ENCODE measurements at regions not wholly inside any gene's neighbourhood (a gene's known extent, or its start where the extent isn't known, plus 50 kb on each side); places are given as distances from the start of the nearest gene placed in this dataset.
A peak's percentile ranks its signal among the peaks of the same experiment; 100 is the strongest.
"Not testable (repeated sequence)": the region's sequence is repeated elsewhere in the genome, so short reads cannot be mapped to it uniquely, and the experiment has no call there.

GRCh38 chr9:107789001-107789700 lies 299.6 kb upstream of the KLF4 start:
- DNase-seq (ENCODE audit: low spot score), result no peak

- DNase-seq (ENCODE audit: low spot score), result no peak
Observed at GRCh38 chr9:107786561-107786960, 297.0 kb upstream of the KLF4 start.

DNA sequence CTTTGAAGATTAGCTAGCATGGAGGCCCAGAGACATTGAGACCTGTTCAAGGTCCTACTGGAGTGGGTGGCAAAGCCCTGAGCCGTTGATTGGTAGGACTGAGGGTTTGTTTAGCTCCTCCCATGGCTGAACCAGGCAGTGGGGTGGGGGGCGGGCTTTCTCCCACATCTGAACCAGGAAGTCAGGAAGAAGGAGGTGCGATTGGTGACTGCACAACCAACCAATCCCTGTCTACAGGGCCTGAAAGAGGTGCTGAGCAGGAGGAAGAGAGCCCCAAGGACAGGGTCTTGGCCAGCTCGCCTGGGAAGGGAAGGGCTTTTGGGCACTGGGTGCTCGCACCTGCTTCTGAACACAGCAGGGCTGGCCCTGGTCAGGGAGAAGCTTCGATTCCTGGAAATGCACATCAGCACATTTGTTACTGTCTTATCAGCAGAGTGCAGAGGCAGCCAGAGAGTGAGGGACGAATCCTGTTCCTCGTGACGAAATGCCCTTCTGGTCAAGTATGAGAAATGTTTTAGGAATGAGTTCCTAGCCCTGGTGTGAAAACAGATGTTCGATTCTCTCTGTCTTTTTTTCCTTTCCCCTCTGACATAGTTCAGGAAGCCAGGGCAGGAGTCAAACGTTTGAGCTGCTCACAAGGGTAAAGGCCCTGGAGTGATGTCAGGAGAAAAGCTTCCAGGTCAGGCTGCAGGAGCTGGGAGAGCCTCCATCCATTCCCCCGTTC lies 294.8 kb upstream of the KLF4 start:
- DNase-seq (ENCODE audit: low spot score), result no peak

DNA sequence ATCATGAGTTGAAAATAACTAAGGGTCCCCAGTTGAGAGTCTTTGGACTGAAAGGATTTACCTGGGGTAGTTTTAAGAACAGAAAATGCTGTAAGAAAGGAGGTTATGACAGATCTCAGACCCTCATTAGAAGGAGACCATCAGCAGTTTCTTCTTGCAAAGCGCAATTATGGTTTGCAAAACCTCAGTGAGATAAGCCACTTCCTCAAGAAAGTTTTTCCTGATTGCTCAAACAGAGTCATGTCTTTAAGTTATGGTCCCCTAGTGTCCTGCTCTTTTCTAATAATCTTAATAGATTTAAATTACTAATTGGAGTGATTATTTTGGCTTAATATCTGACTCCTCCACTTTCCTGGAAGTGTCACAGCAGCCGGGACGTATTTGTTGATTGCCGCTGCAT lies 293.2 kb upstream of the KLF4 start:
- no peak for DNase-seq (ENCODE audit: low spot score)

DNA sequence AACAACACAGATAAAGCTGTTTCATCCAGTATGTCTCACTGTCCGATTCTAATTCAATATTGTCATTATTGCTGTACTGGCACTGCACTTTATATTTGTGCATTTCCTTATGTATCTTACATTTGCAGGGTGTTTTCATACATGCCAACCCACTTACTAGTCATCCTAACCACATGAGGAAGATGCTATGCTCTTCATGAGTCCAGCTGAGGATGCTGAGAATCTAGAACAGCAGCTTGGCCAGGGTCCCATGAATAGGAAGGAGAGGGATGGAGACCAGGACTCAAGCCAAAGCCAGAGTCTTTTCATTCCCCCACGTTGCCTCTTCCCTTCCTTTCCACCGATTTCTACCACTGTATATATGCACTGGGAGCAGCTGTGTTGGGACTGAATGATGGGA lies 292.8 kb upstream of the KLF4 start:
- DNase-seq (ENCODE audit: low spot score), result no peak

GRCh38 chr9:107780960-107781359 lies 291.4 kb upstream of the KLF4 start:
- no peak for DNase-seq (ENCODE audit: low spot score)

DNA sequence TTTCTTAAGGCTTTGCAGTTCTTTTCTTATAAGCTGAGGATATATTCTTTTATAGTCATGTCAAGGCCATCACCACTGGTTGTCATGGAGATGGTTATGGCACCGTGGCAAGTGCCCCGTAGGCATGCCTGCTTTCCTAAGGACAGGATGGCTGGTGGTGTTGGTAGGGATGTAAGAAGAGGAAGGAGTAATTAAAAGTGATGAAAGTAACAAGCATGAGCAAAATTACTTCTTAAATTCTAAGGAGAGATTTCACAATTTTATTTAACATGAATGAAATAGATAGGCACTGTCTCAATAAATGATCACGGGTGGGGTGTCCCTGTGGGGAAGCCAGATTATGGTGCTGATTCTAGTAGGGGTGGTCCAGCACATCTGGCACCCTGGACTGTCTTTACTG lies 290.2 kb upstream of the KLF4 start:
- no peak for DNase-seq (ENCODE audit: low spot score)

DNA sequence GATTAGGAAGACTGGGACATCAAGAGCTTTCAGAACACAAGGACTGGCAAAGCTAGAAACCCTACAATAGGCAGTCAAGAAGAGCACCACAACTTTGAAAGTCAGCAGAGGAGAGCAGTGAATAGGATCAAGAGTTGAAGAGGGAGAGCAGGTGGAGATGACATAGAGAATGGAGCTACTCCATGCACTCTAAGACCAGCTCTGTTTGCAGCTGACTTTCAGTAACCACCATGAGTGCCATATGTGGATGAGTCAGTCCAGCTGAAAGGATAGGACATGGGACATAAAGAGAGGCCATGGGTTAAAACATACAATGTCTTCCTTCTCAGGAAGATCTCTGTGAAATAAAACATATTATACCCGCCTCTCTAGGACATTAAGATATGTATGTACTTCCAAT lies 289.1 kb upstream of the KLF4 start:
- no peak for DNase-seq (ENCODE audit: low spot score)

DNA sequence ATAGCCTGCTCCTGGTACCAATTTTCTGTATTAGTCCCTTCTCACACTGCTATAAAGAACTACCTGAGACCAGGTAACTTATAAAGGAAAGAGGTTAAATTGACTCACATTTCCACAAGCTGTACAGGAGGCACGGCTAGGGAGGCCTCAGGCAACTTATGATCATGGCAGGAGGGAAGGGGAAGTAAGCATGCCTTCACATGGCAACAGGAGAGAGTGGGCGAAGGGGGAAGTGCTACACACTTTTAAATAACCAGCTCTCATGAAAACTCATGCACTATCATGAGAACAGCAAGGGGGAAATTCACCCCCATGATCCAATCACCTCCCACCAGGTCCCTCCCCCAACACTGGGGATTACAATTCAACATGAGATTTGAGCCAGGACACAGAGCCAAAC lies 284.5 kb upstream of the KLF4 start:
- not testable (repeated sequence) for DNase-seq (ENCODE audit: low spot score)

- DNase-seq (ENCODE audit: low spot score), result no peak
Observed at GRCh38 chr9:107772988-107773387, 283.4 kb upstream of the KLF4 start.

GRCh38 chr9:107770716-107771115 lies 281.1 kb upstream of the KLF4 start:
- DNase-seq (ENCODE audit: low spot score), result no peak

DNA sequence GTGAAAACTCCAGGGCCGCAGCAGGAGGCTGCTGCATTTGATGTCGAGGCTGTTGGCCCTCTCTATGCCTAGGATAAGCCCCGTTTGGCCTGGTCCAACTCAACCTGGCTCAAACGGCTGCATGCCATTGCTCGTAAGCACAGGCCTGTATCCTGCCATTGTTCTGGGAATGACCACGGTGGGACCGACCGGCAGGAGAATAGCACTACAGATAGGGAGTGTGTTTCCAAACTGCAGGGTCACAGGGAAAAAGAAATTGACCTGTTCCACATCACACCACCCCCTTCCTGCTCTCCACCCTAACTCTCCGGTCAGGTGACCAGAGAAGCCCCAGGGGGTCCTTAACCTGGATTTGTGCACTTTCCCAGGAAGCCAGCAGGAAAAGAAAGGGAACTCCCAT lies 278.7 kb upstream of the KLF4 start:
- DNase-seq (ENCODE audit: low spot score), result no peak

DNA sequence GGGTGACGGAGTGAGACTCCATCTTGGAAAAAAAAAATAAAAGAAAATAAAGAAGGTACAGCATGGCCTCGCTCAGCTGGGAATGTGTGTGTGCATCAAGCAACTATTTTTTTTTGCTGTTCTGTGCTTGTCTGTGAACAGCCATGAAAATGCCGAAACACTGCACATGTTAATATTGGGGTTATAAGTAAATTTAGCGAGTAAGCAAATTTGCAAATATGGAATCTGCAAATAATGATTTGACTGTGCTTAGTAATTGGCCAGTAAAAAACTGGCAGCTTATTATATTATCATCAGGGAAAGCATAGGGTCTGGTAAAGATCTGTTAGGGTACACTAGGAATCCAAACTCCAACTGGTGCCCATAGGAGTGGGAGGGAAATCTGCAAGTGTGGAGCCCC lies 278.1 kb upstream of the KLF4 start:
- DNase-seq (ENCODE audit: low spot score), result no peak

DNA sequence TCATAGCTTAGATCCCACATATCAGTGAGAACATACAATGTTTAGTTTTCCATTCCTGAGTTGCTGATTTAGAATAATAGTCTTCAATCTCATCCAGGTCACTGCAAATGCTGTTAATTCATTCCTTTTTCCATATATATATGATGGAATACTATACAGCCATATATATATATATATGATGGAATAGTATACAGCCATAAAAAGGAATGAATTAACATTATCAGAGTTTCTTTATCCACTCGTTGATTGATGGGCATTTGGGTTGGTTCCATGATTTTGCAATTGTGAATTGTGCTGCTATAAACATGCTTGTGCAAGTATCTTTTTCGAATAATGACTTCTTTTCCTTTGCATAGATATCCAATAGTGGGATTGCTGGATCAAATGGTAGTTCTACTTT lies 273.9 kb upstream of the KLF4 start:
- not testable (repeated sequence) for DNase-seq (ENCODE audit: low spot score)

GRCh38 chr9:107761307-107761706 lies 271.7 kb upstream of the KLF4 start:
- DNase-seq (ENCODE audit: low spot score), result no peak

DNA sequence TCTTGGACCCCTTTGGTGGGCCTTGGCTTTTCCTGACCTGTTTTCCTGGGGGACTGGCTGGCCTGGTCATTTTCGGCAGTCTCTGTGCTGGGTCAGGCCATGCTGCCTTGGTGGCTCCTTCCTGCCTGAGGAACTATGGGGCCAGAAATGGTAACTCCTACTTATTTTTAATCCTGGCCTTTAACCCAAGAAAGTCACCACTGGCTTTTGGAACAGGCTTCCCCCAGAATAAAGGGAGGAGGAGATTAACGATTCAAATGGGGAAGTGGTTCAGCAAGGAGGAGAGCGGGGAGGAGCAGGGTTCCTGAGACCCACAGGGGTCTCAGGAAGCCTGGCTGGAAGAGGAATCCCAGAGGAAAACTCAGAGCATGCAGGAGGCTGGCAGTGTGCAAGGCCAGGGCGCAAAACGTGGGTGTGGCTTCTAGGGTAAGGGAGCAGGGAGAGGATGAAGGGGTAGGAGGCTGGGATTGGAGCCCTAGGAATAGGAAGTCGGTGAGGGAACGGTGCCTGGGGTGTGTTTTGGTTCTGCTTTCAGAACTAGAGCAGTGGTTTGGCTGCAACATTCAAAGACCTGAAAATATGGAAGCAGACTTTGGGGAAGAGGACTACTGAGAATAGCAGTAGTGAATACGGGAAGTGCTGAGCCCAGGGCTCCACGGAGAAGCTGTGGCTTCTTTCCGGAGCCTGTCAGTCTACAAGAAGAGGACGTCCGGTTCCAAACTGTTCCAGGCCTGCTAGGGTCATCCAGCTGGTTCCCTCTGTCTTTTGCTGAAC lies 271.1 kb upstream of the KLF4 start:
- no peak for DNase-seq (ENCODE audit: low spot score)

DNA sequence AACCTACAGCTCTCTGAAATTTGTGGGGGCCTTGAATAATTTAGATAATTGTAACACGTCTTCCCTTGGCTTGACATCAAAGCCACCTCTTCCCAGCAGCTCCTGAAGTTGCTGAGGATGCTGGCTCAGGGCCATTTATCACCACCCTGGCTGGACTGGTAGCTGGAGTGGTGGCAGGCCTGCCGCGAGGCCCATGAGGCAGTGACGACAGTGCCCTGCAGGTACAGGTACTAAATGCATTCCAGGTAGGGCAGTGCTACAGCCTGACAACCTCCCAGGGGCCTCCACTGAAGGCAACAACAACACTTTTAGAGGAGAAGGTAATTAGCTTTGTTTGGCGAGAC lies 270.2 kb upstream of the KLF4 start:
- no peak for DNase-seq (ENCODE audit: low spot score)

- no peak for DNase-seq (ENCODE audit: low spot score)
Observed at GRCh38 chr9:107759009-107759822, 269.6 kb upstream of the KLF4 start.

GRCh38 chr9:107756091-107756490 lies 266.5 kb upstream of the KLF4 start:
- DNase-seq (ENCODE audit: low spot score), result no peak

DNA sequence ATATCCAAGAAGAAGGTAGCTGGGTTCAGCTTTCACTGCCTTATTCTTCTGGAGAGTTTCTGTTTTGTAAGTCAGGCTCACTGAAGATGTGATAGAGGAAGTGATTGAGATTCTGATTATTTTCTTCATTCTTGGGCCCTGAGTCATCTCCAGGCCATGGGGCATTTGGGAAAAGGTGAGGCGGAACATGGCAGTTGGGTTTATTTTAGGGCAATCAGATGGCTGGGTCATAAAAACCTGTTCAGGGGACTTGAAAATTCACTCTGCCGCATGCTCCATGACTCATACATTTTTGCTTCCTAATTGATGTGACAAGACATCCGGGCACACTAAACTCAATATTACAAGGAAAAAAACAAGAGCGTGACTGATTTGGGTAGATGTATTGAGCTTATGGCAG lies 265.7 kb upstream of the KLF4 start:
- DNase-seq (ENCODE audit: low spot score), result peak; percentile 92

DNA sequence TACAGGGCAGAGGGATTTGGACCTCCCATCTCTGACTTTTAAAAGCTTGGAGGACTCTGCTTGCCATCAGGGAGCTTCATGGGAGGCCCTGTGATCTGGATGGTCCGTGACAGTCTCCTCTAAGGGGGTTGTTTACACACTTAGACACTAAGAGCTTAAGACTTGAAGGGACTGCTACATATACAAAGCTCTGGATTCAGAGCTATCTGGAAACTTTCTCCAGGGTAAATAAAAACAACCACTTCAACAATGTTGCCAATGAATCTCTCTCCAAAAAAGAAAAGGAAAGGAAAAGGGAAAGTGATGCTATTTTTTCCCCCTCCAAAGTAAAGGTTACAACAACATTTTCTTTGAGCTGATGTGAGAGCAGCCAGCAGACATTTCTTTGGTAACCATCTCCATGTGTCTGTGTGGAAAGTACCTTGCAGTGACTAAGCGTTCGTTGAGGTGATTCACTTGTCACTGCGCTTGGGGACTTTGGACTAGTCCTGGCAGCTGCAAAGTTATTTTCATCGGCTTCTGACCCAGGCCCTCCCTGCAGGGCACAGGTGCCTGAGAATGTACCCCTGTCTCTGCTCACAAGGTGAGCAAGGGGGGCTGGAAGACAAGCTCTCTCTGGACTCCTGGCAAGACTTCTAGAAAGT lies 262.1 kb upstream of the KLF4 start:
- peak; percentile 87 for DNase-seq (ENCODE audit: low spot score)
